H1 (cell line): ENCODE measurements at regions not wholly inside any gene's neighbourhood (a gene's known extent, or its start where the extent isn't known, plus 50 kb on each side); places are given as distances from the start of the nearest gene placed in this dataset.

Source experiments
- KDM1A ChIP-seq: fragments of 200-600, 300-600 bp; sonication (generic); IDR thresholded peaks from 2 replicates; pipeline ENCODE4 v1.7.1; 2016; ENCODE audit warnings: mild to moderate bottlenecking, low read length, borderline replicate concordance
- PHF8 ChIP-seq: fragments of 200-600 bp; sonication (generic); conservative IDR thresholded peaks from 2 replicates; pipeline ENCODE4 v1.7.1; 2012; ENCODE audit warnings: low read depth, mild to moderate bottlenecking, inconsistent platforms, low read length, moderate library complexity

DNA sequence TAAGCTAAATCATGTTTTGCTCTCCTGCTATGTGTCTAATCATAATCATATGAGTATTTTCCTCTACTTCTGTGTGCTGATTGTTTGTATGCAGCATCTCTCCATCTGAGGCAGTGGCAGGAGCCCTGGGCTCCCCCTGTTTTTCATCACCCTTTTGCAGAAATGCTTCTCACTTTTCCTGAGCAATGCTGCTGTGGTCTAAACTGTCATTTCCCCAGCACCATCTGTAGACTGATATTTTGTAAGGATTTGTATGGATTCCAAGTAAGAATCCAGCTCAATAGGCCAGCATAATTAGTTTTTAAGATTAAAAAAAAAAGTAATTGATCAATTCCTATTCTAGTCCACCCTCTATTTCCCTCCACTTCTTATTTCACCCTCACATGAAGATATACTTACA, 257.0 kb upstream of the CPHXL start:
- TF ChIP-seq PHF8 (no peak), KDM1A (no peak)
